ENCODE measurements at regions not wholly inside any gene's neighbourhood (a gene's known extent, or its start where the extent isn't known, plus 50 kb on each side); places are given as distances from the start of the nearest gene placed in this dataset.

GRCh38 chr14:87676814-87677437, 316.1 kb downstream of the GALC start:
- TF ChIP-seq RCOR2 (CRISPR knock-in tag; IDR thresholded peaks at IDR 0.05) (no peak), LRRFIP1 (CRISPR knock-in tag; conservative IDR thresholded peaks at IDR 0.05) (no peak), ZFP37 (CRISPR knock-in tag; IDR thresholded peaks at IDR 0.05; ENCODE audit: borderline replicate concordance) (no peak), ZNF850 (CRISPR knock-in tag; conservative IDR thresholded peaks at IDR 0.05) (no peak)
- TF ChIP-seq, protein P1, sequence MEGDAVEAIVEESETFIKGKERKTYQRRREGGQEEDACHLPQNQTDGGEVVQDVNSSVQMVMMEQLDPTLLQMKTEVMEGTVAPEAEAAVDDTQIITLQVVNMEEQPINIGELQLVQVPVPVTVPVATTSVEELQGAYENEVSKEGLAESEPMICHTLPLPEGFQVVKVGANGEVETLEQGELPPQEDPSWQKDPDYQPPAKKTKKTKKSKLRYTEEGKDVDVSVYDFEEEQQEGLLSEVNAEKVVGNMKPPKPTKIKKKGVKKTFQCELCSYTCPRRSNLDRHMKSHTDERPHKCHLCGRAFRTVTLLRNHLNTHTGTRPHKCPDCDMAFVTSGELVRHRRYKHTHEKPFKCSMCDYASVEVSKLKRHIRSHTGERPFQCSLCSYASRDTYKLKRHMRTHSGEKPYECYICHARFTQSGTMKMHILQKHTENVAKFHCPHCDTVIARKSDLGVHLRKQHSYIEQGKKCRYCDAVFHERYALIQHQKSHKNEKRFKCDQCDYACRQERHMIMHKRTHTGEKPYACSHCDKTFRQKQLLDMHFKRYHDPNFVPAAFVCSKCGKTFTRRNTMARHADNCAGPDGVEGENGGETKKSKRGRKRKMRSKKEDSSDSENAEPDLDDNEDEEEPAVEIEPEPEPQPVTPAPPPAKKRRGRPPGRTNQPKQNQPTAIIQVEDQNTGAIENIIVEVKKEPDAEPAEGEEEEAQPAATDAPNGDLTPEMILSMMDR (CRISPR knock-in tag; IDR thresholded peaks at IDR 0.05) = no peak
